Tibial nerve (tissue), 4 donors: ENCODE measurements at regions not wholly inside any gene's neighbourhood (a gene's known extent, or its start where the extent isn't known, plus 50 kb on each side); places are given as distances from the start of the nearest gene placed in this dataset.

ENCODE experiments used
- EP300 ChIP-seq, 2 donors: sonication (generic); formaldehyde crosslinking; IDR thresholded peaks; one replicate each; pipeline ENCODE4 v1.6.1; 2017; ENCODE audit warnings: antibody characterized with exemption in 2 of 2, mild to moderate bottlenecking in 1 of 2
- TF ChIP-seq, protein P1 (sequence below), 5 experiments: fragments of 200-600 bp in 3 of 5; fragments of 450-650 bp in 2 of 5; sonication (generic) in 3 of 5; IDR thresholded peaks; one replicate each; pipeline ENCODE4 v1.5.1; 2016 to 2019; ENCODE audit warnings: antibody characterized with exemption in 5 of 5, mild to moderate bottlenecking in 3 of 5, moderate library complexity in 2 of 5

DNA sequence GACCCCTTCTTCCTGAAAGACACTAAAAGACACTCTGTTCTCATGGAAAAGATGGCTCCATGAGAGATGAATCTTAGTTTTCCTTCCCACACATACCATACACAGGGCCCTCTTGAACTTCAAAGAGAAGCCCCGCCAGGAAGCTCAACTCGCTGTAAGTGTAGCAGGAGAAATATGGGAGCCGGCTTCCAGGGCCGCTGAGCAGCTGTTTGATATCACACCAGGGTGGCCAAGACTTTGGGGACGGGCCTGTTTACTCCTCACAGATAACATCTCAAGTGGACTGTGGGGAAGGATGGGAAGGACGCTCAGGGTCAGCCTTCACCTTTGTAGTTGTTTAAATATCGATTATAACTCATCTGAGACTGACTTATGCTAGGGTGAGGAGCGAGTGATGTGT lies 235.5 kb upstream of the TBX3 start:
- TF ChIP-seq, protein P1, sequence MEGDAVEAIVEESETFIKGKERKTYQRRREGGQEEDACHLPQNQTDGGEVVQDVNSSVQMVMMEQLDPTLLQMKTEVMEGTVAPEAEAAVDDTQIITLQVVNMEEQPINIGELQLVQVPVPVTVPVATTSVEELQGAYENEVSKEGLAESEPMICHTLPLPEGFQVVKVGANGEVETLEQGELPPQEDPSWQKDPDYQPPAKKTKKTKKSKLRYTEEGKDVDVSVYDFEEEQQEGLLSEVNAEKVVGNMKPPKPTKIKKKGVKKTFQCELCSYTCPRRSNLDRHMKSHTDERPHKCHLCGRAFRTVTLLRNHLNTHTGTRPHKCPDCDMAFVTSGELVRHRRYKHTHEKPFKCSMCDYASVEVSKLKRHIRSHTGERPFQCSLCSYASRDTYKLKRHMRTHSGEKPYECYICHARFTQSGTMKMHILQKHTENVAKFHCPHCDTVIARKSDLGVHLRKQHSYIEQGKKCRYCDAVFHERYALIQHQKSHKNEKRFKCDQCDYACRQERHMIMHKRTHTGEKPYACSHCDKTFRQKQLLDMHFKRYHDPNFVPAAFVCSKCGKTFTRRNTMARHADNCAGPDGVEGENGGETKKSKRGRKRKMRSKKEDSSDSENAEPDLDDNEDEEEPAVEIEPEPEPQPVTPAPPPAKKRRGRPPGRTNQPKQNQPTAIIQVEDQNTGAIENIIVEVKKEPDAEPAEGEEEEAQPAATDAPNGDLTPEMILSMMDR (IDR thresholded peaks at IDR 0.05), result no peak
- no peak for TF ChIP-seq EP300 (IDR thresholded peaks at IDR 0.05)
